OCI-LY1 (cell line): ENCODE measurements at regions not wholly inside any gene's neighbourhood (a gene's known extent, or its start where the extent isn't known, plus 50 kb on each side); places are given as distances from the start of the nearest gene placed in this dataset.

ENCODE experiments used
- H2AFZ ChIP-seq: fragments of 200-600 bp; sonication (generic), shearing (Covaris generic); 2 replicates; pipeline ENCODE4 v1.6.0; 2014; ENCODE audit warnings: antibody characterized with exemption, mild to moderate bottlenecking, low read length
- H3F3A ChIP-seq: fragments of 200-600 bp; sonication (generic), shearing (Covaris generic); 2 replicates; pipeline ENCODE4 v1.6.0; 2014; ENCODE audit warnings: mild to moderate bottlenecking, antibody characterized with exemption, low read length, moderate library complexity; ENCODE audit not compliant: insufficient read depth
- H3K27ac ChIP-seq: fragments of 200-600 bp; sonication (generic); 2 replicates; pipeline ENCODE4 v1.5.1; 2014; ENCODE audit warnings: low read length, mixed run types, mild to moderate bottlenecking, low read depth; ENCODE audit not compliant: poor library complexity, severe bottlenecking
- H3K27me3 ChIP-seq: fragments of 200-600 bp; sonication (generic); 2 replicates; pipeline ENCODE4 v1.6.0; 2014; ENCODE audit warnings: antibody characterized with exemption, mild to moderate bottlenecking, low read length, moderate library complexity; ENCODE audit not compliant: insufficient read depth
- H3K36me3 ChIP-seq: fragments of 200-600 bp; sonication (generic); 2 replicates; pipeline ENCODE4 v1.6.1; 2014; ENCODE audit warnings: mild to moderate bottlenecking, antibody characterized with exemption, low read length, moderate library complexity, mixed read lengths; ENCODE audit not compliant: insufficient read depth
- H3K4me1 ChIP-seq: fragments of 200-600 bp; sonication (generic); 2 replicates; pipeline ENCODE4 v1.5.1; 2014; ENCODE audit warnings: mild to moderate bottlenecking, low read length, moderate library complexity; ENCODE audit not compliant: insufficient read depth, severe bottlenecking
- H3K4me2 ChIP-seq: fragments of 200-600 bp; sonication (generic), shearing (Covaris generic); 2 replicates; pipeline ENCODE4 v1.6.1; 2014; ENCODE audit warnings: low read length
- H3K4me3 ChIP-seq: fragments of 200-600 bp; sonication (generic); 2 replicates; pipeline ENCODE4 v1.5.1; 2014; ENCODE audit warnings: low read length, low read depth, mild to moderate bottlenecking, mixed read lengths; ENCODE audit not compliant: poor library complexity, severe bottlenecking
- H3K79me2 ChIP-seq: fragments of 200-600 bp; shearing (Covaris generic); 2 replicates; pipeline ENCODE4 v1.6.1; 2016; ENCODE audit warnings: mixed run types, low read length, mixed read lengths; ENCODE audit not compliant: insufficient read depth
- H3K9ac ChIP-seq: fragments of 200-600 bp; sonication (generic), shearing (Covaris generic); 2 replicates; pipeline ENCODE4 v1.6.1; 2014; ENCODE audit warnings: mild to moderate bottlenecking, low read length, mixed read lengths
- H3K9me2 ChIP-seq: fragments of 200-600 bp; sonication (generic), shearing (Covaris generic); 2 replicates; pipeline ENCODE4 v1.6.1; 2014; ENCODE audit warnings: low read depth, mild to moderate bottlenecking, low read length, mixed read lengths
- H3K9me3 ChIP-seq: fragments of 200-600 bp; shearing (Covaris generic); 2 replicates; pipeline ENCODE4 v1.6.1; 2014; ENCODE audit warnings: low read length, mixed read lengths
- H4K20me1 ChIP-seq: fragments of 200-600 bp; sonication (generic), shearing (Covaris generic); 2 replicates; pipeline ENCODE4 v1.6.0; 2016; ENCODE audit warnings: mild to moderate bottlenecking, low read length; ENCODE audit not compliant: insufficient read depth
- EZH2 ChIP-seq: fragments of 200-600 bp; sonication (generic), shearing (Covaris generic); IDR thresholded peaks from 2 replicates; pipeline ENCODE4 v1.8.0; 2017; ENCODE audit warnings: borderline replicate concordance, mixed run types, mild to moderate bottlenecking, antibody characterized with exemption, low read length, moderate library complexity, mixed read lengths
- TF ChIP-seq, protein P1 (sequence below): fragments of 200-600 bp; sonication (generic), shearing (Covaris generic); IDR thresholded peaks from 2 replicates; pipeline ENCODE4 v1.5.1; 2017; ENCODE audit warnings: mild to moderate bottlenecking, antibody characterized with exemption, low read length, moderate library complexity, mixed read lengths

DNA sequence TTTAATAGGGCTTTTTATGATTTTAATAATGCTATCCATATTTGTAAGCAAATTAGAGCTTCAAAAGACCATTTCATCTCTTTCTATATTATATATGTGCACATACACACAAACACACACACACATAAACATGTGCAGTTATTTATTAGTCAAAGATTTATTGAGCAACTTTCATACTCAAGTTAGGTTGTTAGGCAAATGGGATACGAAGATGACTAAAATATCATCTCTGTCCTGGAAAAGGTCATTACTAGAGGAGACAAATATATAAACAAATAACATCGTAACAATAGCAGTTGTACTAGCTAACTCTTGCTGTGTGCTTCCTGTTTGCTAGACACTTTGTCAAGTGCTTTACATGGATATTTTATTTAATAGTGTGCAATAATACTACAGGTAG is 307.9 kb downstream of the SNX13 start:
- Histone ChIP-seq H3K27ac (no peak overlapping the region), H3K27me3 (no peaks in the 10 kb centered on the region), H4K20me1 (no peaks in the 10 kb centered on the region), H2AFZ (no peak overlapping the region), H3K9me3 (no peaks in the 10 kb centered on the region), H3K4me2 (no peak overlapping the region), H3K9ac (no peak overlapping the region), H3K36me3 (no peaks in the 10 kb centered on the region), H3K79me2 (no peaks in the 10 kb centered on the region), H3K9me2 (no peaks in the 10 kb centered on the region), H3K4me1 (no peaks in the 10 kb centered on the region), H3K4me3 (no peak overlapping the region), H3F3A (no peaks in the 10 kb centered on the region)
- TF ChIP-seq, protein P1, sequence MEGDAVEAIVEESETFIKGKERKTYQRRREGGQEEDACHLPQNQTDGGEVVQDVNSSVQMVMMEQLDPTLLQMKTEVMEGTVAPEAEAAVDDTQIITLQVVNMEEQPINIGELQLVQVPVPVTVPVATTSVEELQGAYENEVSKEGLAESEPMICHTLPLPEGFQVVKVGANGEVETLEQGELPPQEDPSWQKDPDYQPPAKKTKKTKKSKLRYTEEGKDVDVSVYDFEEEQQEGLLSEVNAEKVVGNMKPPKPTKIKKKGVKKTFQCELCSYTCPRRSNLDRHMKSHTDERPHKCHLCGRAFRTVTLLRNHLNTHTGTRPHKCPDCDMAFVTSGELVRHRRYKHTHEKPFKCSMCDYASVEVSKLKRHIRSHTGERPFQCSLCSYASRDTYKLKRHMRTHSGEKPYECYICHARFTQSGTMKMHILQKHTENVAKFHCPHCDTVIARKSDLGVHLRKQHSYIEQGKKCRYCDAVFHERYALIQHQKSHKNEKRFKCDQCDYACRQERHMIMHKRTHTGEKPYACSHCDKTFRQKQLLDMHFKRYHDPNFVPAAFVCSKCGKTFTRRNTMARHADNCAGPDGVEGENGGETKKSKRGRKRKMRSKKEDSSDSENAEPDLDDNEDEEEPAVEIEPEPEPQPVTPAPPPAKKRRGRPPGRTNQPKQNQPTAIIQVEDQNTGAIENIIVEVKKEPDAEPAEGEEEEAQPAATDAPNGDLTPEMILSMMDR: no peak
- TF ChIP-seq EZH2: no peak

DNA sequence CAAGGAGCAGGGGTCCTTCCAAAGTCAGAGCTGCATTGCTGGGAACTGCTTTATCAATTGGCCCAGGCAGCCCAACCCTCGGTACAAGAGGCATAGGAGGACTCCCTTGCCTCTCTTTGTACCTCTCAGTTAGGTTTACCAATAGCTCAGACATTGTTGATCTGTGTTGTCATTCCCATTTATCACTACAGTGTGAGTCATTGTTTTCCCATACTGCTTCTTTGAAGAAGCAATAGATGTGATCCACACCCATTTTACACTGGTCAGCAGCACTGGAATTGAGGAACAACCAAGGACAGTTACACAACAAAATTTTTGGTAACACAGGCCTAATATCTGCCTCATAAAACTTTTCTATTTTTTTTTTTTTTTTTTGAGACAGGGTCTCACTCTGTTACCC is 307.2 kb downstream of the SNX13 start:
- Histone ChIP-seq H2AFZ (no peak overlapping the region), H4K20me1 (no peaks in the 10 kb centered on the region), H3F3A (no peaks in the 10 kb centered on the region), H3K27me3 (no peaks in the 10 kb centered on the region), H3K79me2 (no peaks in the 10 kb centered on the region), H3K9me2 (no peaks in the 10 kb centered on the region), H3K4me3 (no peak overlapping the region), H3K4me2 (no peak overlapping the region), H3K9ac (no peak overlapping the region), H3K4me1 (no peaks in the 10 kb centered on the region), H3K36me3 (no peaks in the 10 kb centered on the region), H3K27ac (no peak overlapping the region), H3K9me3 (no peaks in the 10 kb centered on the region)
- TF ChIP-seq EZH2: no peak
- TF ChIP-seq, protein P1: no peak

DNA sequence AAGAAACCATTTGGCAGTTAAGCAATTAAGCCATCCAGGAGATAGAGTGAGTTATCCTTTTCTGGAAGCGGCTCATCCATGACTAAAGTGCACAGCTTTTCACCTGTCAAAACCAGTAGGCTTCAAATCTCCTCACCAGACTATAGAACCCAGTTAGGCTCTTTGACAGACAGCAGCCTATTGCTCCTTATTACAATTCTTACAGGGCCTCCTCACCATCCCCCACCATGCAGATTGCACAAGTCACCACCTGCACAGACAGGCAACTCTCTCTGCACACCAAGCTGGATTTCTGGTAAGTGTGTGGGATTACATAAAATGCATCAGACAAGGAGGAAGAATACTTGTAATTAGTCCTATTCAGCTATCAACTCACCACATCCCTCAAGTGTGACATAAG is 301.6 kb downstream of the SNX13 start:
- Histone ChIP-seq H2AFZ (no peak overlapping the region), H3K4me2 (no peak overlapping the region), H3K9me2 (no peaks in the 10 kb centered on the region), H3K36me3 (no peaks in the 10 kb centered on the region), H4K20me1 (no peaks in the 10 kb centered on the region), H3K79me2 (no peaks in the 10 kb centered on the region), H3F3A (no peaks in the 10 kb centered on the region), H3K27me3 (no peaks in the 10 kb centered on the region), H3K27ac (no peak overlapping the region), H3K9ac (no peak overlapping the region), H3K9me3 (no peaks in the 10 kb centered on the region), H3K4me1 (no peaks in the 10 kb centered on the region), H3K4me3 (no peak overlapping the region)
- TF ChIP-seq, protein P1: no peak
- no peak for TF ChIP-seq EZH2
